ENCODE measurements at regions not wholly inside any gene's neighbourhood (a gene's known extent, or its start where the extent isn't known, plus 50 kb on each side); places are given as distances from the start of the nearest gene placed in this dataset.

DNA sequence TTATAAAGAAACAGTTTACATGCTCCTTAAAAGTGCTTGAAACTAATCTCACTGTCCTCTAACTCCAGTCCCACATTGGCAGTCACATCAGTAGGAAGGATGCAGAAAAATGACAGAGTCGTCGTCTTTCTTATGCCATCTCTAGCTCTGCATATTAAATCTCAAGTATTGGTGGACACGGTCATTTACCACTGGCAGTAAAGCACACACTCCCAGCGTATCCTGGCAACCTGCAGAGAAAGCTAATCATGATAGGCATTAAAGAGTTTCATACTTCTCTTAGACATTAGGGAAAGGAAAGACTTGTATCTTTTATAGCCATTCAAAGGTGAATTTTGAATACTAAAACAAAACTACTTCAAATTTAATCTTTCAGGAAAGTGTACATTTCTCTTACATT, 202.0 kb upstream of the COBL start:
- no peaks in the 10 kb centered on the region for H3K36me3 Mint-ChIP-seq (ENCODE audit: insufficient read depth)
- DNase-seq (ENCODE audit: low spot score, unreplicated experiment) = no peak
- H3K27me3 Mint-ChIP-seq = no peaks in the 10 kb centered on the region
- H3K4me3 Mint-ChIP-seq (ENCODE audit: low read depth) = no peak overlapping the region
- H3K9me3 Mint-ChIP-seq (ENCODE audit: low read depth) = no peaks in the 10 kb centered on the region
- no peaks in the 10 kb centered on the region for H3K4me1 Mint-ChIP-seq (ENCODE audit: low read depth)
- no peak overlapping the region for H3K27ac Mint-ChIP-seq
- TF ChIP-seq, protein P1, sequence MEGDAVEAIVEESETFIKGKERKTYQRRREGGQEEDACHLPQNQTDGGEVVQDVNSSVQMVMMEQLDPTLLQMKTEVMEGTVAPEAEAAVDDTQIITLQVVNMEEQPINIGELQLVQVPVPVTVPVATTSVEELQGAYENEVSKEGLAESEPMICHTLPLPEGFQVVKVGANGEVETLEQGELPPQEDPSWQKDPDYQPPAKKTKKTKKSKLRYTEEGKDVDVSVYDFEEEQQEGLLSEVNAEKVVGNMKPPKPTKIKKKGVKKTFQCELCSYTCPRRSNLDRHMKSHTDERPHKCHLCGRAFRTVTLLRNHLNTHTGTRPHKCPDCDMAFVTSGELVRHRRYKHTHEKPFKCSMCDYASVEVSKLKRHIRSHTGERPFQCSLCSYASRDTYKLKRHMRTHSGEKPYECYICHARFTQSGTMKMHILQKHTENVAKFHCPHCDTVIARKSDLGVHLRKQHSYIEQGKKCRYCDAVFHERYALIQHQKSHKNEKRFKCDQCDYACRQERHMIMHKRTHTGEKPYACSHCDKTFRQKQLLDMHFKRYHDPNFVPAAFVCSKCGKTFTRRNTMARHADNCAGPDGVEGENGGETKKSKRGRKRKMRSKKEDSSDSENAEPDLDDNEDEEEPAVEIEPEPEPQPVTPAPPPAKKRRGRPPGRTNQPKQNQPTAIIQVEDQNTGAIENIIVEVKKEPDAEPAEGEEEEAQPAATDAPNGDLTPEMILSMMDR (IDR thresholded peaks at IDR 0.05; ENCODE audit: unreplicated experiment) = no peak

DNA sequence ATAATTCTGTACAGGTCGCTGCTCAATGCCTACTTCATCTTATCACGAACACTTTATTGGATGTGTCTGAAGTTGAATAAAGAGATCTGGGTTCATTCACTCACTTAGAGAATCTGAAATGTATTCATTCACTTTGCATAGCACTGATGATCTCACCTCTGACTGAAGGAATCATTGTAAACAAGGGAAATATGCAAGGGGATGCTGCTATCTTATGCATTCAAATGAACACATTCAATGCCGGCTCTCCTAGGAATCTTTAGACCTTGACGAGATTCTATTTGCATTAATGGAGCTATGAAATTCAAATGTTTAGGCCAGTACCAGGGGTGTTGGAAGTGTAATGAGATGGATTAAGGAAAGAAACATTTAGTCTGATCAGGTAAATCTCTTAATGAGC, 200.6 kb upstream of the COBL start:
- Mint-ChIP-seq H3K27ac (no peak overlapping the region), H3K27me3 (no peaks in the 10 kb centered on the region), H3K4me3 (ENCODE audit: low read depth) (no peak overlapping the region), H3K4me1 (ENCODE audit: low read depth) (no peaks in the 10 kb centered on the region), H3K36me3 (ENCODE audit: insufficient read depth) (no peaks in the 10 kb centered on the region), H3K9me3 (ENCODE audit: low read depth) (no peaks in the 10 kb centered on the region)
- TF ChIP-seq, protein P1 (IDR thresholded peaks at IDR 0.05; ENCODE audit: unreplicated experiment) = no peak
- no peak for DNase-seq (ENCODE audit: low spot score, unreplicated experiment)

DNA sequence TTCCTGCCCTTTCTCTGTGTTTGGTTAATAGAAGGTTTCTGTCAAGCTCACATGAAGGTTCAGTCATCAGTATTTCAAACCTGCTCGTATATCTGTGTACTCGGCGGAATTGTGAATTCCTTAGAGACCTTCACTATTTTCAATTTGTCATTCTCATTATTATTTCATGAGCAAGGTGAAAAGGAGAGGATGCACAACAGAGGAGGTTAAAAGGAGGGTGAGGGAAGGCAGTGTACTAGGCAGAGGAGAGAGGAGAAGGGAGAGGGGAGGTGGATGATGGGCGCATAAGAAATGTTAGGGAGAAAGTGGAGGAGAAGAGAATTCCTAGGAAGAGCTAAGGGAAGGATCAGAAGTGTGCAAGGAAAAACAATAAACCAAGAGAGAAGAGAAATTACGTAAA, 185.0 kb upstream of the COBL start:
- H3K27me3 Mint-ChIP-seq = no peaks in the 10 kb centered on the region
- TF ChIP-seq, protein P1 (IDR thresholded peaks at IDR 0.05; ENCODE audit: unreplicated experiment) = no peak
- H3K36me3 Mint-ChIP-seq (ENCODE audit: insufficient read depth) = no peaks in the 10 kb centered on the region
- peaks cover 8% of the 10 kb centered on the region for H3K9me3 Mint-ChIP-seq (ENCODE audit: low read depth)
- DNase-seq (ENCODE audit: low spot score, unreplicated experiment) = no peak
- H3K4me3 Mint-ChIP-seq (ENCODE audit: low read depth) = no peak overlapping the region
- peak overlapping the region; percentile 5 for H3K27ac Mint-ChIP-seq
- peaks cover 11% of the 10 kb centered on the region for H3K4me1 Mint-ChIP-seq (ENCODE audit: low read depth)

DNA sequence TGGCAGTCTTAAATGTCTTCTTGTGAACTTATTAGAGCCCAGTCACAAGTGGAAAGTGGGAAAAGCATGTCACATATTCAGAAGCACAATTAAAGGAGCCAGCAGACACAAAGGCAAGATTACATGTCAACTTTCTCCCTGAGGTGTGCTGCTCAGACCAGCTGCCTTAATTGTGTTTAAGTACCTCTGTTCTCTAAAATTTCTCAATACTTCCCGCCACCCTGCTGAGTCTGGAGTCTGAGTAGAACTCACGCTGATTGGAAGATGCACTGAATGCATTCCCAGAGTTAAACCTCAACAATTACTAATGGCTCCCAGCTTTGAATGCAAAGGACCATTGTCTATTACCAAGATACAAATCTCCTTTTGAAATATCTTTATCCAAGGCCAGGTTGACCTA, 166.4 kb upstream of the COBL start:
- H3K9me3 Mint-ChIP-seq (ENCODE audit: low read depth) = no peaks in the 10 kb centered on the region
- H3K27ac Mint-ChIP-seq = no peak overlapping the region
- H3K36me3 Mint-ChIP-seq (ENCODE audit: insufficient read depth) = no peaks in the 10 kb centered on the region
- no peak for DNase-seq (ENCODE audit: low spot score, unreplicated experiment)
- H3K4me3 Mint-ChIP-seq (ENCODE audit: low read depth) = no peak overlapping the region
- no peaks in the 10 kb centered on the region for H3K4me1 Mint-ChIP-seq (ENCODE audit: low read depth)
- peaks cover 5% of the 10 kb centered on the region for H3K27me3 Mint-ChIP-seq
- TF ChIP-seq, protein P1 (IDR thresholded peaks at IDR 0.05; ENCODE audit: unreplicated experiment) = no peak

DNA sequence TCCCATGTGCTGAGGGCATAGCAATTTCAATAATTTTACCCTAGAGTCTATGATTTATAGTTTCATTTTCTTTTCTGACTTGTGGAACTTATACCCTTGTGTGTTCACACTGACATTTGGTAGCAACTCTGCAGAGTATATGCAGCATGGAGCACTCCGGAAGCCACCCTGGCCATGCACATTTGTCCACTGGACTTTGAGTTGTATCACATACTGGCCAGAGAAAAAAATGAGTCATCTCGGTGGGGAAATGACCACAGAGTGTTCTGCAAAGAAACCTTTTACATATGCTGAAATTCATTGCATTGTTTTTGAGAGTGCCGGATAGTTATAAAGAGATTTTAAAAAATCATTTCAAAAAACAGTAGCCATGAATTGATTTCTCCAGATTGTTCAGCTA, 164.8 kb upstream of the COBL start:
- H3K27me3 Mint-ChIP-seq = no peaks in the 10 kb centered on the region
- no peak for DNase-seq (ENCODE audit: low spot score, unreplicated experiment)
- no peak overlapping the region for H3K4me3 Mint-ChIP-seq (ENCODE audit: low read depth)
- no peak overlapping the region for H3K27ac Mint-ChIP-seq
- H3K4me1 Mint-ChIP-seq (ENCODE audit: low read depth) = no peaks in the 10 kb centered on the region
- TF ChIP-seq, protein P1 (IDR thresholded peaks at IDR 0.05; ENCODE audit: unreplicated experiment) = no peak
- no peaks in the 10 kb centered on the region for H3K36me3 Mint-ChIP-seq (ENCODE audit: insufficient read depth)
- H3K9me3 Mint-ChIP-seq (ENCODE audit: low read depth) = no peaks in the 10 kb centered on the region

Data from progenitor cell of endocrine pancreas (in vitro differentiated cells).